K562 (cell line): ENCODE measurements at regions not wholly inside any gene's neighbourhood (a gene's known extent, or its start where the extent isn't known, plus 50 kb on each side); places are given as distances from the start of the nearest gene placed in this dataset.
A peak's percentile ranks its signal among the peaks of the same experiment; 100 is the strongest.

Source experiments
- ATAC-seq: fragments of 200-7000 bp; cut with Tn5 transposase; 3 replicates; pipeline ENCODE4 v1.9.1; 2020; ENCODE audit warnings: moderate library complexity
- BruUV-seq: library from RNA; stranded (reverse); fragments of 400-500 nt; replicated peaks from 2 replicates; lab custom pipeline; 2021; lab: Mats Ljungman, UMichigan
- CTCF ChIA-PET: fragments of 300-600 bp; formaldehyde crosslinking; extraction: SDS; loops from one replicate; lab custom pipeline; 2021; ENCODE audit warnings: low intra/inter-chr PET ratio; lab: Yijun Ruan, JAX
- POLR2A ChIA-PET: fragments of 300-600, 350-650 bp; sonication (Branson Sonifier 250); formaldehyde crosslinking; extraction: SDS; loops from one replicate; lab custom pipeline; 2021; ENCODE audit warnings: antibody characterized with exemption, inconsistent platforms; lab: Yijun Ruan, JAX
- DNase-seq, 4 experiments: peaks; one replicate each; pipeline versions ENCODE4 v3.0.0 to v3.0.0-alpha.2; 2011 to 2018; ENCODE audit warnings: low spot score in 3 of 4, mixed read lengths in 3 of 4; ENCODE audit errors: extremely low read depth in 1 of 4
- FAIRE-seq: peaks from 2 replicates; lab custom pipeline; 2011; peaks lifted over from hg19 to GRCh38; lab: Jason Lieb, UNC
- H2AFZ ChIP-seq: 2 replicates; pipeline ENCODE4 v1.6.0; 2011; ENCODE audit warnings: low read depth, low read length, control low read depth, inconsistent platforms
- H3K27ac ChIP-seq: fragments of 200-600 bp; 3 replicates; pipeline ENCODE4 v1.8.0; 2011; ENCODE audit warnings: low read depth, mild to moderate bottlenecking, control low read depth, inconsistent platforms, low read length, moderate library complexity, mixed read lengths; ENCODE audit errors: extremely low read depth
- H3K27me3 ChIP-seq, 2 experiments: fragments of 300-600 bp in 1 of 2; 2 replicates in 1 of 2; 3 replicates in 1 of 2; pipeline versions ENCODE4 v1.6.0 to v1.8.0; 2011; ENCODE audit warnings: inconsistent platforms in 2 of 2, low read length in 2 of 2, mild to moderate bottlenecking in 1 of 2, mixed read lengths in 1 of 2, moderate library complexity in 1 of 2; ENCODE audit not compliant: control insufficient read depth in 2 of 2, insufficient read depth in 2 of 2
- H3K36me3 ChIP-seq: fragments of 300-600 bp; 3 replicates; pipeline ENCODE4 v1.8.0; 2011; ENCODE audit warnings: mild to moderate bottlenecking, low read length, inconsistent platforms; ENCODE audit not compliant: control insufficient read depth, insufficient read depth
- H3K4me1 ChIP-seq, 2 experiments: fragments of 200-600 bp in 1 of 2; replicated peaks in 1 of 2; 2 replicates in 1 of 2; 3 replicates in 1 of 2; pipeline versions ENCODE4 v1.5.1 to v1.8.0; 2011; ENCODE audit warnings: inconsistent platforms in 2 of 2, low read length in 2 of 2, mild to moderate bottlenecking in 1 of 2, mixed read lengths in 1 of 2, moderate library complexity in 1 of 2; ENCODE audit not compliant: control insufficient read depth in 2 of 2, insufficient read depth in 2 of 2
- H3K4me2 ChIP-seq: 2 replicates; pipeline ENCODE4 v1.6.1; 2011; ENCODE audit warnings: low read length, control low read depth, inconsistent platforms, mixed read lengths; ENCODE audit not compliant: insufficient read depth
- H3K4me3 ChIP-seq: fragments of 200-600 bp; sonication (generic), shearing (Covaris generic); 2 replicates; pipeline ENCODE4 v1.5.1; 2016; ENCODE audit warnings: control low read depth, inconsistent platforms
- H3K79me2 ChIP-seq: fragments of 200-600 bp; 3 replicates; pipeline ENCODE4 v1.8.0; 2011; ENCODE audit warnings: low read length, inconsistent platforms; ENCODE audit not compliant: control insufficient read depth, insufficient read depth
- H3K9ac ChIP-seq, 2 experiments: 2 replicates each; pipeline versions ENCODE4 v1.6.0 to v1.6.1; 2011; ENCODE audit warnings: low read depth in 2 of 2, low read length in 2 of 2, control low read depth in 1 of 2, inconsistent platforms in 1 of 2, mild to moderate bottlenecking in 1 of 2, mixed read lengths in 1 of 2; ENCODE audit not compliant: insufficient read depth in 1 of 2
- H3K9me1 ChIP-seq: one replicate; pipeline ENCODE4 v1.6.0; 2011; ENCODE audit warnings: inconsistent platforms, mild to moderate bottlenecking, low read length, moderate library complexity; ENCODE audit not compliant: control insufficient read depth, insufficient read depth
- H3K9me3 ChIP-seq: replicated peaks from 2 replicates; pipeline ENCODE4 v1.5.1; 2011; ENCODE audit warnings: low read depth, low read length, inconsistent platforms; ENCODE audit not compliant: control insufficient read depth, insufficient read depth
- H4K20me1 ChIP-seq: replicated peaks from 2 replicates; pipeline ENCODE4 v1.6.1; 2011; ENCODE audit warnings: low read length, inconsistent platforms, mixed read lengths; ENCODE audit not compliant: control insufficient read depth, insufficient read depth
- FOXA3 ChIP-seq, 2 experiments: fragments of 450-650 bp in 1 of 2; sonication (generic) in 1 of 2; formaldehyde crosslinking; IDR thresholded peaks in 1 of 2; conservative IDR thresholded peaks in 1 of 2; 2 replicates each; pipeline versions ENCODE4 v1.4.0 to v1.8.0; 2020 to 2022; ENCODE audit warnings: mild to moderate bottlenecking in 2 of 2, missing genetic modification reagents in 1 of 2
- MEIS2 ChIP-seq: fragments of 450-650 bp; IDR thresholded peaks from 2 replicates; pipeline ENCODE4 v1.6.1; 2014; ENCODE audit warnings: mild to moderate bottlenecking; ENCODE audit not compliant: partially characterized antibody
- ZNF77 ChIP-seq: fragments of 250-450 bp; sonication (Bioruptor Pico); IDR thresholded peaks from 2 replicates; pipeline ENCODE4 v1.5.0; 2020
- WGBS: fragments of 100-300 bp; shearing (Covaris generic); methylation state at CpG from one replicate; pipeline ENCODE4 v1.1.6; 2016; ENCODE audit warnings: low coverage, mixed read lengths; ENCODE audit not compliant: insufficient coverage; ENCODE audit errors: missing lambda C conversion rate; 5-methylcytosine and 5-hydroxymethylcytosine counted together
- in situ Hi-C: fragments of 300-500 bp; cut with MboI; formaldehyde crosslinking; loops from 4 replicates; pipeline ENCODE4 v1.15.0; 2018; ENCODE audit warnings: inconsistent platforms, mixed read lengths
- intact Hi-C: fragments of 100-400 bp; cut with micrococcal nuclease; formaldehyde crosslinking; loops from 2 replicates; pipeline ENCODE4 v1.14.2; 2022
- TF ChIP-seq, protein P1 (sequence below): IDR thresholded peaks from 2 replicates; pipeline ENCODE4 v1.6.1; 2016; ENCODE audit warnings: missing genetic modification characterization, missing compliant biosample characterization

DNA sequence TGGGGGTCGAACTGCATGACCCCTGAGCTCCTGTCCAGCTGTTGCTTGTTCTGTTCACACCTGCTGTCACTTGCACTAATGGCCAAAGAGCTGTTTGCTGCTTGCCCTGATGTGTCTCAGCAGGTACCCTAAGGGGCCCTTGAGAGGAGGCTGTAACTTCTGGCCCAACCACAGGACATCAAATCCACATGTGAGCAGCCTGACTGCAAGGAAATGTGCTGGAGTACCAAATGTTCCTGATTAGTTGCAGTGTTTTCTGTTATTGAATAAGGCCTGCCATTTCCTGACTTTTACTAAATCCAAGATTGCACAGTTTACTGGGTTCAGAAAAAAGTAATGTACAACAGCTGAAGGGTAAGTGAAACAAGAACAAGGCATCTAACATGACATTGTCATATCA lies 91.7 kb upstream of the IL6 start (continued):
- TF ChIP-seq, protein P1, sequence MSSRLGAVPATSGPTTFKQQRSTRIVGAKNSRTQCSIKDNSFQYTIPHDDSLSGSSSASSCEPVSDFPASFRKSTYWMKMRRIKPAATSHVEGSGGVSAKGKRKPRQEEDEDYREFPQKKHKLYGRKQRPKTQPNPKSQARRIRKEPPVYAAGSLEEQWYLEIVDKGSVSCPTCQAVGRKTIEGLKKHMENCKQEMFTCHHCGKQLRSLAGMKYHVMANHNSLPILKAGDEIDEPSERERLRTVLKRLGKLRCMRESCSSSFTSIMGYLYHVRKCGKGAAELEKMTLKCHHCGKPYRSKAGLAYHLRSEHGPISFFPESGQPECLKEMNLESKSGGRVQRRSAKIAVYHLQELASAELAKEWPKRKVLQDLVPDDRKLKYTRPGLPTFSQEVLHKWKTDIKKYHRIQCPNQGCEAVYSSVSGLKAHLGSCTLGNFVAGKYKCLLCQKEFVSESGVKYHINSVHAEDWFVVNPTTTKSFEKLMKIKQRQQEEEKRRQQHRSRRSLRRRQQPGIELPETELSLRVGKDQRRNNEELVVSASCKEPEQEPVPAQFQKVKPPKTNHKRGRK (tag): no peak

DNA sequence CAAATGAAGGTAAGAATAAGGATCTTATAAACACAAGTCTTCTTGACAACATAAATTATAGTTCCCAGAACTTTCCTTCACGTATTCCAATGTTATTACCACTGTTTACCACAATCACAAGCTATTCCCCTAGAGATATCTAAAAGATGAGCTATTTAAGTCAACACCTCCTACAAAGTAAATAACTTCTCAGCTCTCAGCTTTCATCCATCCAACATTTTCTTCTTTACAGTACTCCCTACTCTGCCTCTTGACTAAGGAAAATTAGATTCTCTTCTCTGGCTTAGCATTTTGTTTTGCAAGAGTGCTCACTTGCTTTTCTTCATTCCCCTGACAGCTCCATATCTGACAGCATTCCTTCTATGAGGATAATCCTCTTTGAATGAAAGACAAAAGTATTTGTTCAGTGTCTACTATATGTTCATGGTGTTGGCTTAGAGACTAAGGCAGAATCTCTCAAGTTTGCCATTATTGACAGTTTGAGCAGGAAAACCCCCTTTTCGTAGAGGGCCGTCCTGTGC lies 93.0 kb upstream of the IL6 start:
- Histone ChIP-seq H4K20me1 (no peaks in the 10 kb centered on the region), H3K27me3 (no peaks in the 10 kb centered on the region), H3K9me1 (no peaks in the 10 kb centered on the region), H3K36me3 (peaks cover 5% of the 10 kb centered on the region; the same call in 1 of the 3 replicates), H3K9me3 (no peaks in the 10 kb centered on the region), H3K4me3 (no peak overlapping the region), H3K27ac (no peak overlapping the region), H2AFZ (no peak overlapping the region), H3K4me1 (peaks cover 0 to 8% of the 10 kb centered on the region in 2 experiments; a peak in 1 of 5 replicates), H3K9ac (no peak overlapping the region), H3K79me2 (no peaks in the 10 kb centered on the region), H3K4me2 (no peak overlapping the region)
- 72% methylated on average over 3 of the region's 3 CpGs for WGBS
- BruUV-seq: no TSS peak
- ChIA-PET CTCF (no interaction called here), POLR2A (interaction anchor here (0.9 kb wide), 1 partner anchor 12 kb away, joined by 3 read pairs; no protein-coding TSS in a partner anchor)
- ATAC-seq (no peak), DNase-seq (no peak), FAIRE-seq (no peak)
- in situ Hi-C loops: no loop called here
- TF ChIP-seq MEIS2: peak; percentile 73
- peak in 1 of 2 experiments; percentile 47; a peak in 2 of 4 replicates for TF ChIP-seq FOXA3 (CRISPR knock-in tag; conservative IDR thresholded peaks at IDR 0.05 in 1 of 2, IDR thresholded peaks at IDR 0.05 in 1 of 2)
- TF ChIP-seq ZNF77: no peak
- intact Hi-C loops: no loop called here
